Nephron progenitor cell (in vitro differentiated cells): ENCODE measurements at regions not wholly inside any gene's neighbourhood (a gene's known extent, or its start where the extent isn't known, plus 50 kb on each side); places are given as distances from the start of the nearest gene placed in this dataset.

Experiments
- DNase-seq: peaks from one replicate; pipeline ENCODE4 v3.0.0; 2021
- H3K27ac Mint-ChIP-seq: 2 replicates; pipeline ENCODE4 v1.8.0; 2021; ENCODE audit warnings: mild to moderate bottlenecking, moderate library complexity, mixed read lengths
- H3K27me3 Mint-ChIP-seq: 2 replicates; pipeline ENCODE4 v1.8.0; 2021; ENCODE audit warnings: mild to moderate bottlenecking, low read depth, mixed read lengths; ENCODE audit not compliant: poor library complexity
- H3K36me3 Mint-ChIP-seq: 2 replicates; pipeline ENCODE4 v1.8.0; 2021; ENCODE audit warnings: low read depth, mixed read lengths
- H3K4me1 Mint-ChIP-seq: 2 replicates; pipeline ENCODE4 v1.8.0; 2021; ENCODE audit warnings: mixed read lengths
- H3K4me3 Mint-ChIP-seq: 2 replicates; pipeline ENCODE4 v1.8.0; 2021; ENCODE audit warnings: mild to moderate bottlenecking, moderate library complexity, mixed read lengths
- H3K9me3 Mint-ChIP-seq: 2 replicates; pipeline ENCODE4 v1.8.0; 2021; ENCODE audit warnings: mild to moderate bottlenecking, moderate library complexity, mixed read lengths
- CTCF ChIP-seq: fragments of 200-600 bp; sonication (generic); IDR thresholded peaks from 2 replicates; pipeline ENCODE4 v1.5.0; 2021; ENCODE audit warnings: antibody characterized with exemption

DNA sequence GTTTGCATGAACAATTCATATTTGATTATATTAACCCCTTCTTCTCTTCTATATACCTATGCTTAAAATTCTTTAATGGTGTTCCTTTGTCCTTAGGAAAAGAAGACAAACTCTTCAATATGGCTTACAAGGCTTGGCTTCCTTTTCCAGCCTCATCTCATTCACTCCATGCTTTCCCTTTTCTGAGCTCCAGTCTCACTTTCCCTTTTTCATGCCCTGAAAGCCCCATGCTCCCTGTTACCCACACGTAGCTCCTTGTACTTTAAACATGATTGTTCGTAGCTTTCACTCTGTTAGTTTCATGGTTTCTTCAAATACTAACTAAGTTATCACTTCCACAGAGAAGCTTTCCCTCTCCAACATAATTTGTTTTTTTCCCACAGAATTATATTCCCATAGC lies 161.3 kb downstream of the UBE2E3 start:
- no peaks in the 10 kb centered on the region for H3K9me3 Mint-ChIP-seq
- no peak overlapping the region for H3K4me3 Mint-ChIP-seq
- no peaks in the 10 kb centered on the region for H3K36me3 Mint-ChIP-seq
- no peak for TF ChIP-seq CTCF
- no peak for DNase-seq
- peaks cover 3% of the 10 kb centered on the region for H3K27me3 Mint-ChIP-seq
- H3K27ac Mint-ChIP-seq = no peak overlapping the region
- H3K4me1 Mint-ChIP-seq = peaks cover 9% of the 10 kb centered on the region

- H3K9me3 Mint-ChIP-seq = no peaks in the 10 kb centered on the region
- H3K27me3 Mint-ChIP-seq = peaks cover 3% of the 10 kb centered on the region
- no peak overlapping the region for H3K4me3 Mint-ChIP-seq
- H3K36me3 Mint-ChIP-seq = no peaks in the 10 kb centered on the region
- H3K27ac Mint-ChIP-seq = no peak overlapping the region
- DNase-seq = no peak
- TF ChIP-seq CTCF = no peak
- H3K4me1 Mint-ChIP-seq = peaks cover 9% of the 10 kb centered on the region
These were observed 162.1 kb downstream of the UBE2E3 start for GRCh38 chr2:181142514-181142913.

DNA sequence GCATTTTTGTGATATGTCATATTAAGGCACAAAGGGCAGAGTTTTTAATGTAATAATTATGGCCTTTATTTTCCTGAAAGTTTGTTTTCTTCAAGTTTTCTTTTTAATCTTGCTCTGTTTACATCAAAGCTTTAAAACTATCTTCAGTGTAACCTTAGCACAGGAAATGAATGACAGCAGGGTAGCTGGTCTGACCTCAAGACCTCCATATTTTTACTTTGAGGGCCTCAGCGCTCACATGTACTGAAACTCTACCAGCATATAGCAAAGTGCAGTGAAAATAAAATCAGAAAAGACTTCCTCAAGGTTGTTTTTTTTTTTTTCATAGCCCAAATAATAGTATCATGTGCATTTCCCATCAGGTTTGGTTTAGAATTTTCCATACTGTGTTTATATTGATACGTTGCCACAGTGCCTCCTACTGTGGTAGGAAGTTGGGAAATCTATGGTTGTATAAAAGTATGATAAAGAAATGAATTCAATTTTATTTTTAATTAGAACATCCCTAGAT lies 163.4 kb downstream of the UBE2E3 start:
- no peak for DNase-seq
- Mint-ChIP-seq H3K9me3 (no peaks in the 10 kb centered on the region), H3K4me1 (peaks cover 9% of the 10 kb centered on the region), H3K4me3 (no peak overlapping the region), H3K36me3 (no peaks in the 10 kb centered on the region), H3K27ac (no peak overlapping the region), H3K27me3 (peaks cover 3% of the 10 kb centered on the region)
- no peak for TF ChIP-seq CTCF

- no peaks in the 10 kb centered on the region for H3K9me3 Mint-ChIP-seq
- no peak for DNase-seq
- no peaks in the 10 kb centered on the region for H3K36me3 Mint-ChIP-seq
- H3K27me3 Mint-ChIP-seq = peaks cover 3% of the 10 kb centered on the region
- H3K4me1 Mint-ChIP-seq = peaks cover 9% of the 10 kb centered on the region
- H3K4me3 Mint-ChIP-seq = no peak overlapping the region
- H3K27ac Mint-ChIP-seq = no peak overlapping the region
- TF ChIP-seq CTCF = no peak
These were observed 165.2 kb downstream of the UBE2E3 start for GRCh38 chr2:181145645-181146044.

DNA sequence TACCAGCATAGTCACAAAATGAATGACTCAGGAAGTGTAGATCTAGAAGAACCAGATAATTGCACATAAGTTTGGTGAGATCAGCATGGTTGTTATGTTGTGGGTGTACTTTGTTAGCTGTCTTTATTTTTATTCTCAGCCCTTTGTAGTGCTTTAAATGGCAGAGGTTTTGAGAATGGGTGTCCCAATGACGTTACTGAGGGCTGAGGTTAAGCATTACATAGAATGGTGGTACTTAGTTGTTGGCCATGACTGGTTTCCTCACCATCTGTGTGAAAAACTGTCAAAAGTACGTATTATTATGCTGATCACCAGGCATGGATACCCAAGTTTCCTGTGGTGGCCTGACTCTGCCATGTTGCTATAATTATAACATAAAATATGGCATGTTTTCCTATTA lies 165.8 kb downstream of the UBE2E3 start:
- TF ChIP-seq CTCF = no peak
- Mint-ChIP-seq H3K27ac (no peak overlapping the region), H3K9me3 (no peaks in the 10 kb centered on the region), H3K4me3 (no peak overlapping the region), H3K4me1 (peaks cover 9% of the 10 kb centered on the region), H3K36me3 (no peaks in the 10 kb centered on the region), H3K27me3 (peaks cover 3% of the 10 kb centered on the region)
- no peak for DNase-seq

DNA sequence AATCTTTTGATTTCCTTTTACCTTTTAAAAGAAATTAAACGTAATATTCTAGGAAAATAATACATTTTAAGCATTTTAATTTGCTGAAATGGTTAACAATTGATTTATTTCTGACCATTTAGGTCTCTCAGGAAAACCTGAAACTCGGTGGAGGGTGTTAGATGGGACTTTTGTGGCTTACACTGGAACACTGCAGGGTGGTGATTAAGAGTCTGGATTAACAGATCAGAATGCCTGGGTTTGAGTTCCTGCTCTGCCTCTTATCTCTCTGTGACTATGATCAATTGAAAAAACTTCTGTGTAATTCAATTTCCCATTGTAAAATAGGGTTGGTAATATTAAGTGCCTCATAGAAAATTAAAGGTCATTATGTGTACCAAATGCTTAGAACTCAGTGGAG lies 168.7 kb downstream of the UBE2E3 start:
- DNase-seq = no peak
- H3K9me3 Mint-ChIP-seq = no peaks in the 10 kb centered on the region

More for the DNA sequence above, 168.7 kb downstream of the UBE2E3 start:
- Mint-ChIP-seq H3K27ac (no peak overlapping the region), H3K4me1 (peaks cover 6% of the 10 kb centered on the region), H3K27me3 (no peaks in the 10 kb centered on the region), H3K4me3 (no peak overlapping the region), H3K36me3 (no peaks in the 10 kb centered on the region)
- TF ChIP-seq CTCF = no peak
